Spleen (tissue), 7 donors: ENCODE measurements at regions not wholly inside any gene's neighbourhood (a gene's known extent, or its start where the extent isn't known, plus 50 kb on each side); places are given as distances from the start of the nearest gene placed in this dataset.

Experiments
- POLR2A ChIP-seq, 3 donors: fragments of 450-650 bp; IDR thresholded peaks; one replicate each; pipeline ENCODE4 v1.5.1; 2017; ENCODE audit warnings: antibody characterized with exemption in 3 of 3, mild to moderate bottlenecking in 1 of 3
- TF ChIP-seq, protein P1 (sequence below), 11 experiments: fragments of 200-600 bp in 7 of 11; fragments of 450-650 bp in 4 of 11; sonication (generic) in 4 of 11; IDR thresholded peaks in 8 of 11; conservative IDR thresholded peaks in 3 of 11; 1 replicate in 7 of 11; 2 replicates in 4 of 11; pipeline versions ENCODE4 v1.4.0 to v1.8.0; 2016 to 2021; ENCODE audit warnings: antibody characterized with exemption in 11 of 11, inconsistent platforms in 4 of 11, mild to moderate bottlenecking in 1 of 11
- donor health status: DM: no; HTN: no; CAD: no; lungs with moderate emphysema.
- donor health status: DM: no; HTN: no; CAD: no.
- donor health status: DM: no; HTN: no; CAD: no.

DNA sequence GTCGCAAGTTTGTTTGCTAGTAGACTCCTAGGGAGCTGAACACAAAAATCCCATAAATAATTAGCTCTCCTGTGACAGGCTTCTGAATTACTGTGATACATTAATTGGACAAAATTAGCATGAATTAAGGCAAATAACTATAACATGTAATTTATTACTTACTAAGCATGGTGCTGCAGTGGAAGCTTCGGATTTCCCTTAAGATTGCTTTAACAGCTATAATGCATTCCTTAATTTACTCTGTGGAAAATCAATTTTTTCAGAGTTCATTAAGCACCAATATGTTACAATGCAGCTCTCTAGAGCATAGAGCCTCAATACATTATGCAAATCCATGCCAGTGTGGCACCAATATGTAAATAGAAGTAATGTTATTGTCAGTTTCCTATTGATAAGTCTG is 201.5 kb downstream of the MDFIC start:
- TF ChIP-seq, protein P1, sequence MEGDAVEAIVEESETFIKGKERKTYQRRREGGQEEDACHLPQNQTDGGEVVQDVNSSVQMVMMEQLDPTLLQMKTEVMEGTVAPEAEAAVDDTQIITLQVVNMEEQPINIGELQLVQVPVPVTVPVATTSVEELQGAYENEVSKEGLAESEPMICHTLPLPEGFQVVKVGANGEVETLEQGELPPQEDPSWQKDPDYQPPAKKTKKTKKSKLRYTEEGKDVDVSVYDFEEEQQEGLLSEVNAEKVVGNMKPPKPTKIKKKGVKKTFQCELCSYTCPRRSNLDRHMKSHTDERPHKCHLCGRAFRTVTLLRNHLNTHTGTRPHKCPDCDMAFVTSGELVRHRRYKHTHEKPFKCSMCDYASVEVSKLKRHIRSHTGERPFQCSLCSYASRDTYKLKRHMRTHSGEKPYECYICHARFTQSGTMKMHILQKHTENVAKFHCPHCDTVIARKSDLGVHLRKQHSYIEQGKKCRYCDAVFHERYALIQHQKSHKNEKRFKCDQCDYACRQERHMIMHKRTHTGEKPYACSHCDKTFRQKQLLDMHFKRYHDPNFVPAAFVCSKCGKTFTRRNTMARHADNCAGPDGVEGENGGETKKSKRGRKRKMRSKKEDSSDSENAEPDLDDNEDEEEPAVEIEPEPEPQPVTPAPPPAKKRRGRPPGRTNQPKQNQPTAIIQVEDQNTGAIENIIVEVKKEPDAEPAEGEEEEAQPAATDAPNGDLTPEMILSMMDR (IDR thresholded peaks at IDR 0.05 in 8 of 11, conservative IDR thresholded peaks at IDR 0.05 in 3 of 11), result no peak
- no peak for TF ChIP-seq POLR2A (IDR thresholded peaks at IDR 0.05)
